ENCODE measurements at regions not wholly inside any gene's neighbourhood (a gene's known extent, or its start where the extent isn't known, plus 50 kb on each side); places are given as distances from the start of the nearest gene placed in this dataset.

DNA sequence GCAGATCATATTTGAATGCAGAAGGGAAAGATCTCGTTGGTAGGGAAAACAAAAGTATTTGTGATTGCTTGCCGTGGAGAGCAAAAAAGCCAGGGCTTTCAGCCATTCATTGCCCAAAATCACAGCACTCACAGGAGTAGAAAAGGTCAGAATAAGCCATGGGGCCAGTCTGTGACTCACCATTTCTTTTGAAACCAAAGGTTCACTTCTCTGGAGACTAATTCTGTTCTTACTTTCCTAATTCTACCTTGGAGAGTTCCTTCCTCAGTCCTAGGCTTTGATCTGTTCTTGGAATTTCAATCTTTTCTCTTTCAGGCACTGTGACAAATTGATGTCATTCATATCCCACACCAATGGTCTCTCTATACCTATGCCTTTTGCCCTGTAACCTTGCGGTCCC lies 54.1 kb upstream of the FAM180A start:
- TF ChIP-seq, protein P1, sequence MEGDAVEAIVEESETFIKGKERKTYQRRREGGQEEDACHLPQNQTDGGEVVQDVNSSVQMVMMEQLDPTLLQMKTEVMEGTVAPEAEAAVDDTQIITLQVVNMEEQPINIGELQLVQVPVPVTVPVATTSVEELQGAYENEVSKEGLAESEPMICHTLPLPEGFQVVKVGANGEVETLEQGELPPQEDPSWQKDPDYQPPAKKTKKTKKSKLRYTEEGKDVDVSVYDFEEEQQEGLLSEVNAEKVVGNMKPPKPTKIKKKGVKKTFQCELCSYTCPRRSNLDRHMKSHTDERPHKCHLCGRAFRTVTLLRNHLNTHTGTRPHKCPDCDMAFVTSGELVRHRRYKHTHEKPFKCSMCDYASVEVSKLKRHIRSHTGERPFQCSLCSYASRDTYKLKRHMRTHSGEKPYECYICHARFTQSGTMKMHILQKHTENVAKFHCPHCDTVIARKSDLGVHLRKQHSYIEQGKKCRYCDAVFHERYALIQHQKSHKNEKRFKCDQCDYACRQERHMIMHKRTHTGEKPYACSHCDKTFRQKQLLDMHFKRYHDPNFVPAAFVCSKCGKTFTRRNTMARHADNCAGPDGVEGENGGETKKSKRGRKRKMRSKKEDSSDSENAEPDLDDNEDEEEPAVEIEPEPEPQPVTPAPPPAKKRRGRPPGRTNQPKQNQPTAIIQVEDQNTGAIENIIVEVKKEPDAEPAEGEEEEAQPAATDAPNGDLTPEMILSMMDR (conservative IDR thresholded peaks at IDR 0.05; ENCODE audit: low read length) = no peak
- TF ChIP-seq EZH2phosphoT487 (IDR thresholded peaks at IDR 0.05; ENCODE audit: borderline replicate concordance) = no peak
